ENCODE measurements at regions not wholly inside any gene's neighbourhood (a gene's known extent, or its start where the extent isn't known, plus 50 kb on each side); places are given as distances from the start of the nearest gene placed in this dataset.

DNA sequence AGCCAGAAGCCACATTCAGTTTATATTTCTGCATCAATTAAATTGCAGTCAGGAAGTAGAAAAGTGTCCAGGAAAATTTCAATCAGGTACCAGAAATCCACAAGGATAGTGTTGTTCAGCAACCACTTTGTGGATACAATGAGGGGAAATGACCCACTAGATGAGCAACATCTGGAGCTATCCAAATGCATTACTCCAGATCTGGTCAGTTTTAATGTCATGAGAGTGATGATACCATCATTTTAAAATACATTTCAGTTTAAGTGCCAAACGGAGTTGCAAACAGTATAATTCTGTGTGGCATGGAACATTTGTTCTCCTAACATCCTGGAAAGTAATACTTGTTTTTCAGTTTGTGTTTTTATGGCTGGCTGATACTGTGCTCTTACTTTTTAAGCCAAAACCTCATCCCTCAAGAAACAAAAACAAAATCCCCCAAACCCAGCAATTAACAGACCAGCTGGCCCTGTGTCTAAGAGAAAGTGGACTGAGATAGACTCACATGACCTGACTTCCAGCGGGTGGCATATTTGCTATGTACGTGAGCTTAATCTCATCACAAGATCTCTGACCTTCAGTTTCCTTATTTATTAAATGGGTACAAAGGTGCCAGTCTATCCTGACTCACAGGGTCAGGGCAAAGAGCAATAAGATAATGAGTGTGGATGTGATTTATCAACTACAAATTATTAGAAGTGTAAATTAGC, 58.8 kb upstream of the CNKSR3 start (continued):
- peak; percentile 61 for TF ChIP-seq TCF12 (IDR thresholded peaks at IDR 0.05)
- TF ChIP-seq, protein P1, sequence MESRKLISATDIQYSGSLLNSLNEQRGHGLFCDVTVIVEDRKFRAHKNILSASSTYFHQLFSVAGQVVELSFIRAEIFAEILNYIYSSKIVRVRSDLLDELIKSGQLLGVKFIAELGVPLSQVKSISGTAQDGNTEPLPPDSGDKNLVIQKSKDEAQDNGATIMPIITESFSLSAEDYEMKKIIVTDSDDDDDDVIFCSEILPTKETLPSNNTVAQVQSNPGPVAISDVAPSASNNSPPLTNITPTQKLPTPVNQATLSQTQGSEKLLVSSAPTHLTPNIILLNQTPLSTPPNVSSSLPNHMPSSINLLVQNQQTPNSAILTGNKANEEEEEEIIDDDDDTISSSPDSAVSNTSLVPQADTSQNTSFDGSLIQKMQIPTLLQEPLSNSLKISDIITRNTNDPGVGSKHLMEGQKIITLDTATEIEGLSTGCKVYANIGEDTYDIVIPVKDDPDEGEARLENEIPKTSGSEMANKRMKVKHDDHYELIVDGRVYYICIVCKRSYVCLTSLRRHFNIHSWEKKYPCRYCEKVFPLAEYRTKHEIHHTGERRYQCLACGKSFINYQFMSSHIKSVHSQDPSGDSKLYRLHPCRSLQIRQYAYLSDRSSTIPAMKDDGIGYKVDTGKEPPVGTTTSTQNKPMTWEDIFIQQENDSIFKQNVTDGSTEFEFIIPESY (IDR thresholded peaks at IDR 0.05; ENCODE audit: borderline replicate concordance, low read depth): no peak
- TF ChIP-seq YY1 (IDR thresholded peaks at IDR 0.05; ENCODE audit: low read depth): no peak
- TF ChIP-seq, protein P2, sequence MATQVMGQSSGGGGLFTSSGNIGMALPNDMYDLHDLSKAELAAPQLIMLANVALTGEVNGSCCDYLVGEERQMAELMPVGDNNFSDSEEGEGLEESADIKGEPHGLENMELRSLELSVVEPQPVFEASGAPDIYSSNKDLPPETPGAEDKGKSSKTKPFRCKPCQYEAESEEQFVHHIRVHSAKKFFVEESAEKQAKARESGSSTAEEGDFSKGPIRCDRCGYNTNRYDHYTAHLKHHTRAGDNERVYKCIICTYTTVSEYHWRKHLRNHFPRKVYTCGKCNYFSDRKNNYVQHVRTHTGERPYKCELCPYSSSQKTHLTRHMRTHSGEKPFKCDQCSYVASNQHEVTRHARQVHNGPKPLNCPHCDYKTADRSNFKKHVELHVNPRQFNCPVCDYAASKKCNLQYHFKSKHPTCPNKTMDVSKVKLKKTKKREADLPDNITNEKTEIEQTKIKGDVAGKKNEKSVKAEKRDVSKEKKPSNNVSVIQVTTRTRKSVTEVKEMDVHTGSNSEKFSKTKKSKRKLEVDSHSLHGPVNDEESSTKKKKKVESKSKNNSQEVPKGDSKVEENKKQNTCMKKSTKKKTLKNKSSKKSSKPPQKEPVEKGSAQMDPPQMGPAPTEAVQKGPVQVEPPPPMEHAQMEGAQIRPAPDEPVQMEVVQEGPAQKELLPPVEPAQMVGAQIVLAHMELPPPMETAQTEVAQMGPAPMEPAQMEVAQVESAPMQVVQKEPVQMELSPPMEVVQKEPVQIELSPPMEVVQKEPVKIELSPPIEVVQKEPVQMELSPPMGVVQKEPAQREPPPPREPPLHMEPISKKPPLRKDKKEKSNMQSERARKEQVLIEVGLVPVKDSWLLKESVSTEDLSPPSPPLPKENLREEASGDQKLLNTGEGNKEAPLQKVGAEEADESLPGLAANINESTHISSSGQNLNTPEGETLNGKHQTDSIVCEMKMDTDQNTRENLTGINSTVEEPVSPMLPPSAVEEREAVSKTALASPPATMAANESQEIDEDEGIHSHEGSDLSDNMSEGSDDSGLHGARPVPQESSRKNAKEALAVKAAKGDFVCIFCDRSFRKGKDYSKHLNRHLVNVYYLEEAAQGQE (IDR thresholded peaks at IDR 0.05; ENCODE audit: low read depth, low read length): no peak

DNA sequence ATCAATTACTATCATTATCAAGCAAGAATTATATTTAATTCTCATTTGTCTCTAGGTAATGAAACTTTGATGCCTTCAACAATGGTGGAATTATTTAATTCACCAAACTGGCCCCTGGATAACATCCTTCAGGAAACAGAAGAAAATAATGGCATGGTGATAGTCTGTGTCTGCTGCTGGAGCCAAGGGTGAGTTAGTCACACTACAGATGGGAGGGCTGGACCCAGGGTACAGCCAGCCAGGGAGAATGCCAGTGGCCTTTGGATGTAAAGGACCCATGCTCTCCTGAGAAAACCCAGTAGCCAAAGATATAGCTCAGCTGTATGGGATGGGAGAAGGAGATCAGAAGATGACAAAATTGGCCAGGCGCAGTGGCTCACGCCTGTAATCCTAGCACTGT, 60.0 kb upstream of the CNKSR3 start:
- no peak for TF ChIP-seq SIN3A (IDR thresholded peaks at IDR 0.05; ENCODE audit: borderline replicate concordance, low read depth, low read length)
- TF ChIP-seq, protein P3, sequence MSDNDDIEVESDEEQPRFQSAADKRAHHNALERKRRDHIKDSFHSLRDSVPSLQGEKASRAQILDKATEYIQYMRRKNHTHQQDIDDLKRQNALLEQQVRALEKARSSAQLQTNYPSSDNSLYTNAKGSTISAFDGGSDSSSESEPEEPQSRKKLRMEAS (IDR thresholded peaks at IDR 0.05; ENCODE audit: low read depth): no peak
- TF ChIP-seq MEF2A (IDR thresholded peaks at IDR 0.05; ENCODE audit: borderline replicate concordance, low read depth): no peak
- TF ChIP-seq SMC3 (IDR thresholded peaks at IDR 0.05; ENCODE audit: low read depth, low read length): no peak
- TF ChIP-seq FOXJ3 (CRISPR knock-in tag; IDR thresholded peaks at IDR 0.05): no peak
- no peak for TF ChIP-seq TEAD4 (IDR thresholded peaks at IDR 0.05; ENCODE audit: borderline replicate concordance, insufficient read depth)
- Histone ChIP-seq H3K9me3 (no peaks in the 10 kb centered on the region), H3F3A (replicated peaks; ENCODE audit: insufficient read depth) (no peaks in the 10 kb centered on the region), H3K27me3 (ENCODE audit: insufficient read depth) (no peaks in the 10 kb centered on the region; the same call in 1 of the 2 replicates), H3K9ac (no peak overlapping the region), H3K27ac (ENCODE audit: low read depth in 2 of 2, low read length in 1 of 2) (peak overlapping the region; percentile 29 to 98; a peak in 3 of 4 replicates), H3K9me2 (no peaks in the 10 kb centered on the region), H3K79me2 (ENCODE audit: insufficient read depth) (no peaks in the 10 kb centered on the region), H3K4me2 (no peak overlapping the region), H3K36me3 (replicated peaks in 1 of 2; ENCODE audit: control insufficient read depth in 1 of 2, insufficient read depth in 2 of 2, low read length in 1 of 2) (no peaks in the 10 kb centered on the region), H4K20me1 (ENCODE audit: insufficient read depth) (no peaks in the 10 kb centered on the region), H2AFZ (ENCODE audit: low read depth) (no peak overlapping the region), H3K4me1 (ENCODE audit: control insufficient read depth in 1 of 2, insufficient read depth in 2 of 2, low read depth in 1 of 2, low read length in 1 of 2) (peaks cover 0 to 23% of the 10 kb centered on the region in 2 experiments; a peak in 2 of 4 replicates), H3K4me3 (ENCODE audit: low read depth in 2 of 2, low read length in 1 of 2) (no peak overlapping the region)
- ChIA-PET CTCF (interaction anchor here (1.4 kb wide), 1 partner anchor 416 kb away, joined by 3 read pairs; no protein-coding TSS in a partner anchor), POLR2A (no interaction called here)
- DNase-seq: no peak
- 100% methylated on average over 2 of the region's 2 CpGs for WGBS (ENCODE audit: low lambda C conversion rate)
